Smooth muscle cell (in vitro differentiated cells): ENCODE measurements at regions not wholly inside any gene's neighbourhood (a gene's known extent, or its start where the extent isn't known, plus 50 kb on each side); places are given as distances from the start of the nearest gene placed in this dataset.
A peak's percentile ranks its signal among the peaks of the same experiment; 100 is the strongest.

Source experiments
- DNase-seq: peaks from one replicate; lab custom pipeline; 2025; ENCODE audit not compliant: unreplicated experiment; lab: John Stamatoyannopoulos, UW
- H2AFZ ChIP-seq: fragments of 200-600 bp; sonication (generic); 2 replicates; pipeline ENCODE4 v1.6.0; 2016; ENCODE audit warnings: antibody characterized with exemption, low read depth, mild to moderate bottlenecking
- H3F3A ChIP-seq: fragments of 200-600 bp; sonication (generic); 2 replicates; pipeline ENCODE4 v1.6.0; 2017; ENCODE audit warnings: antibody characterized with exemption, low read depth
- H3K27ac ChIP-seq: fragments of 200-600 bp; sonication (generic); 2 replicates; pipeline ENCODE4 v1.5.1; 2016; ENCODE audit warnings: low read depth, mild to moderate bottlenecking
- H3K27me3 ChIP-seq: fragments of 200-600 bp; sonication (generic); 2 replicates; pipeline ENCODE4 v1.6.1; 2016; ENCODE audit warnings: low read depth, mild to moderate bottlenecking
- H3K36me3 ChIP-seq: fragments of 200-600 bp; sonication (generic); 2 replicates; pipeline ENCODE4 v1.5.1; 2016; ENCODE audit warnings: low read depth
- H3K4me1 ChIP-seq: fragments of 200-600 bp; sonication (generic); 2 replicates; pipeline ENCODE4 v1.5.1; 2016; ENCODE audit warnings: low read depth
- H3K4me2 ChIP-seq: fragments of 200-600 bp; sonication (generic); 2 replicates; pipeline ENCODE4 v1.6.0; 2016; ENCODE audit warnings: mild to moderate bottlenecking
- H3K4me3 ChIP-seq: fragments of 200-600 bp; sonication (generic); 2 replicates; pipeline ENCODE4 v1.5.1; 2016; ENCODE audit warnings: mild to moderate bottlenecking
- H3K79me2 ChIP-seq: fragments of 200-600 bp; sonication (generic); 2 replicates; pipeline ENCODE4 v1.6.0; 2016; ENCODE audit warnings: low read depth, mild to moderate bottlenecking
- H3K9ac ChIP-seq: fragments of 200-600 bp; sonication (generic); 2 replicates; pipeline ENCODE4 v1.6.0; 2016; ENCODE audit warnings: low read depth
- H3K9me3 ChIP-seq: fragments of 200-600 bp; sonication (generic); replicated peaks from 2 replicates; pipeline ENCODE4 v1.5.1; 2016; ENCODE audit warnings: low read depth
- H4K20me1 ChIP-seq: fragments of 200-600 bp; sonication (generic); 2 replicates; pipeline ENCODE4 v1.6.0; 2016; ENCODE audit warnings: low read depth
- WGBS: methylation state at CpG from one replicate; pipeline ENCODE4 v1.1.7; 2016; ENCODE audit warnings: low lambda C conversion rate; 5-methylcytosine and 5-hydroxymethylcytosine counted together
- TF ChIP-seq, protein P1 (sequence below): fragments of 200-600 bp; sonication (generic); IDR thresholded peaks from 2 replicates; pipeline ENCODE4 v1.5.1; 2017; ENCODE audit warnings: borderline replicate concordance, mild to moderate bottlenecking, antibody characterized with exemption; ENCODE audit not compliant: insufficient read depth, poor library complexity, severe bottlenecking

GRCh38 chr7:116422683-116423082, 76.9 kb upstream of the CAV2 start:
- Histone ChIP-seq H3K36me3 (no peaks in the 10 kb centered on the region), H2AFZ (no peak overlapping the region), H3K4me1 (no peaks in the 10 kb centered on the region), H3K4me3 (no peak overlapping the region), H3F3A (no peaks in the 10 kb centered on the region), H3K79me2 (no peaks in the 10 kb centered on the region), H3K4me2 (no peak overlapping the region), H3K27ac (no peak overlapping the region), H3K9ac (no peak overlapping the region), H4K20me1 (no peaks in the 10 kb centered on the region), H3K27me3 (no peaks in the 10 kb centered on the region), H3K9me3 (no peaks in the 10 kb centered on the region)
- DNase-seq: no peak
- TF ChIP-seq, protein P1, sequence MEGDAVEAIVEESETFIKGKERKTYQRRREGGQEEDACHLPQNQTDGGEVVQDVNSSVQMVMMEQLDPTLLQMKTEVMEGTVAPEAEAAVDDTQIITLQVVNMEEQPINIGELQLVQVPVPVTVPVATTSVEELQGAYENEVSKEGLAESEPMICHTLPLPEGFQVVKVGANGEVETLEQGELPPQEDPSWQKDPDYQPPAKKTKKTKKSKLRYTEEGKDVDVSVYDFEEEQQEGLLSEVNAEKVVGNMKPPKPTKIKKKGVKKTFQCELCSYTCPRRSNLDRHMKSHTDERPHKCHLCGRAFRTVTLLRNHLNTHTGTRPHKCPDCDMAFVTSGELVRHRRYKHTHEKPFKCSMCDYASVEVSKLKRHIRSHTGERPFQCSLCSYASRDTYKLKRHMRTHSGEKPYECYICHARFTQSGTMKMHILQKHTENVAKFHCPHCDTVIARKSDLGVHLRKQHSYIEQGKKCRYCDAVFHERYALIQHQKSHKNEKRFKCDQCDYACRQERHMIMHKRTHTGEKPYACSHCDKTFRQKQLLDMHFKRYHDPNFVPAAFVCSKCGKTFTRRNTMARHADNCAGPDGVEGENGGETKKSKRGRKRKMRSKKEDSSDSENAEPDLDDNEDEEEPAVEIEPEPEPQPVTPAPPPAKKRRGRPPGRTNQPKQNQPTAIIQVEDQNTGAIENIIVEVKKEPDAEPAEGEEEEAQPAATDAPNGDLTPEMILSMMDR: no peak

GRCh38 chr7:116423499-116423898, 76.0 kb upstream of the CAV2 start:
- no peak overlapping the region for H2AFZ ChIP-seq
- DNase-seq: no peak
- no peak overlapping the region for H3K4me3 ChIP-seq
- TF ChIP-seq, protein P1: no peak
- no peaks in the 10 kb centered on the region for H3F3A ChIP-seq
- no peaks in the 10 kb centered on the region for H3K9me3 ChIP-seq
- H3K9ac ChIP-seq: no peak overlapping the region
- no peak overlapping the region for H3K4me2 ChIP-seq
- no peaks in the 10 kb centered on the region for H3K79me2 ChIP-seq
- no peak overlapping the region for H3K27ac ChIP-seq
- H3K4me1 ChIP-seq: no peaks in the 10 kb centered on the region
- no peaks in the 10 kb centered on the region for H4K20me1 ChIP-seq
- 82% methylated on average over 3 of the region's 3 CpGs for WGBS
- H3K36me3 ChIP-seq: no peaks in the 10 kb centered on the region
- H3K27me3 ChIP-seq: no peaks in the 10 kb centered on the region

- Histone ChIP-seq H2AFZ (no peak overlapping the region), H3K27ac (no peak overlapping the region), H3K9me3 (no peaks in the 10 kb centered on the region), H3K4me1 (no peaks in the 10 kb centered on the region), H3K27me3 (no peaks in the 10 kb centered on the region), H3K36me3 (no peaks in the 10 kb centered on the region), H4K20me1 (no peaks in the 10 kb centered on the region), H3K79me2 (no peaks in the 10 kb centered on the region), H3K4me2 (no peak overlapping the region), H3K4me3 (no peak overlapping the region), H3K9ac (no peak overlapping the region), H3F3A (no peaks in the 10 kb centered on the region)
- TF ChIP-seq, protein P1: no peak
- DNase-seq: no peak
- 92% methylated on average over 3 of the region's 3 CpGs for WGBS
These were observed 73.8 kb upstream of the CAV2 start for GRCh38 chr7:116425647-116426209.

DNA sequence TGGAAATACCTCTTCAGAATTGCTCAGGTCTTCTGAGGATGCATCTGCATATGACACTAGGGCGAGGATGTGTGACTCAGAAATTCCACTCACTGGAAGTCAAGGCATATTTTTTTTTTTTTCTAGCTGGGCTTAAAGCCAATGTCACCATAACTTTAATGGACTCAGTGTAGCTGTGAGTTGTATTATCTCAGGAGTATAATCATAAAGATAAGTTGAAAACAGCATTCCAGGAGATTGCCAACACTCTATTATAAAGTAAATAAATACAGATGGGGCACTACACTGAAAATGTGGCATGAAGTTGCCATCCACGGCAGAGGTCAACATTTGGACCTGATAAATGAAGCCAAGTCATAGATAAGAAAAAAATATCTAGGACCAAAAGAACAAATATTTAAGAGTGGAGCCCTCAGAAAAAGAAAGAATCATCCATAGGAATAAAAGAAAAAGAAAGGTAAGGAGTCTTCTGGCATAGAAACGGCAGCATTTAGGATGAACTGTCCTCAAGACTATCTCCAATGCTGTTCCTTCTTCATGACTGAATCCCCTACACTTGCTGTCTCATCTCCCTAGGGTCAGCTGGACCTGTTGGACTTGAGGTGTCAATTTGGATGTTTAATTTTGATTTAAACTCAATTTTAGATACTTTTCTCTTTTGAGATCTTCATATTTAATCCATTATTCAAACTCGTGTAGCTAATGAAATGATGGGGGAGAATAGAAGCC, 72.9 kb upstream of the CAV2 start:
- H3F3A ChIP-seq: no peaks in the 10 kb centered on the region
- H3K4me1 ChIP-seq: no peaks in the 10 kb centered on the region
- H3K4me2 ChIP-seq: no peak overlapping the region
- H3K4me3 ChIP-seq: no peak overlapping the region
- peak overlapping the region; percentile 15 for H3K27ac ChIP-seq
- no peaks in the 10 kb centered on the region for H3K9me3 ChIP-seq
- H4K20me1 ChIP-seq: no peaks in the 10 kb centered on the region
- H3K79me2 ChIP-seq: no peaks in the 10 kb centered on the region
- 75% methylated on average over 4 of the region's 4 CpGs for WGBS
- no peaks in the 10 kb centered on the region for H3K36me3 ChIP-seq
- H2AFZ ChIP-seq: no peak overlapping the region
- TF ChIP-seq, protein P1: no peak
- no peaks in the 10 kb centered on the region for H3K27me3 ChIP-seq
- DNase-seq: no peak
- H3K9ac ChIP-seq: no peak overlapping the region
